ENCODE measurements at regions not wholly inside any gene's neighbourhood (a gene's known extent, or its start where the extent isn't known, plus 50 kb on each side); places are given as distances from the start of the nearest gene placed in this dataset.

GRCh38 chr12:127107744-127108143, 1159.2 kb upstream of the TMEM132C start:
- no peak for TF ChIP-seq CTCF (IDR thresholded peaks at IDR 0.05; ENCODE audit: insufficient read depth, low read length)
- no peak overlapping the region for H3K4me3 ChIP-seq (ENCODE audit: low read depth, low read length)
- DNase-seq (ENCODE audit: low read depth) = no peak

- DNase-seq (ENCODE audit: low read depth) = peak; percentile 78
- TF ChIP-seq CTCF (IDR thresholded peaks at IDR 0.05; ENCODE audit: insufficient read depth, low read length) = peak; percentile 75
- no peak overlapping the region for H3K4me3 ChIP-seq (ENCODE audit: low read depth, low read length)
Measured at GRCh38 chr12:127108360-127109215, 1158.4 kb upstream of the TMEM132C start.

- no peak for DNase-seq (ENCODE audit: low read depth)
- no peak overlapping the region for H3K4me3 ChIP-seq (ENCODE audit: low read depth, low read length)
- TF ChIP-seq CTCF (IDR thresholded peaks at IDR 0.05; ENCODE audit: insufficient read depth, low read length) = no peak
Measured at GRCh38 chr12:127113945-127114344, 1153.0 kb upstream of the TMEM132C start.

GRCh38 chr12:127115468-127116035, 1151.4 kb upstream of the TMEM132C start:
- no peak for DNase-seq (ENCODE audit: low read depth)

GRCh38 chr12:127118251-127118650, 1148.7 kb upstream of the TMEM132C start:
- DNase-seq (ENCODE audit: low read depth) = no peak
- no peak for TF ChIP-seq CTCF (IDR thresholded peaks at IDR 0.05; ENCODE audit: insufficient read depth, low read length)
- no peak overlapping the region for H3K4me3 ChIP-seq (ENCODE audit: low read depth, low read length)

More at GRCh38 chr12:127115468-127116035, 1151.4 kb upstream of the TMEM132C start:
- no peak overlapping the region for H3K4me3 ChIP-seq (ENCODE audit: low read depth, low read length)
- TF ChIP-seq CTCF (IDR thresholded peaks at IDR 0.05; ENCODE audit: insufficient read depth, low read length) = no peak

- DNase-seq (ENCODE audit: low read depth) = no peak
- no peak for TF ChIP-seq CTCF (IDR thresholded peaks at IDR 0.05; ENCODE audit: insufficient read depth, low read length)
- H3K4me3 ChIP-seq (ENCODE audit: low read depth, low read length) = no peak overlapping the region
Measured at GRCh38 chr12:127119600-127120140, 1147.3 kb upstream of the TMEM132C start.

All from fibroblast of the aortic adventitia (primary cell).